HEK293 (cell line): ENCODE measurements at regions not wholly inside any gene's neighbourhood (a gene's known extent, or its start where the extent isn't known, plus 50 kb on each side); places are given as distances from the start of the nearest gene placed in this dataset.
"Not testable (repeated sequence)": the region's sequence is repeated elsewhere in the genome, so short reads cannot be mapped to it uniquely, and the experiment has no call there.

Source experiments
- CTCF ChIA-PET: fragments of 350-600 bp; formaldehyde crosslinking; extraction: SDS; loops from one replicate; lab custom pipeline; 2021; ENCODE audit warnings: antibody characterized with exemption; lab: Yijun Ruan, JAX
- POLR2A ChIA-PET: fragments of 300-600 bp; formaldehyde crosslinking; extraction: SDS; loops from one replicate; lab custom pipeline; 2020; ENCODE audit warnings: antibody characterized with exemption, inconsistent platforms; lab: Yijun Ruan, JAX
- H3K27ac ChIP-seq: fragments of 200-500 bp; sonication (Bioruptor generic); 2 replicates; pipeline ENCODE4 v1.5.1; 2014; ENCODE audit warnings: low read depth, low read length, control low read depth, inconsistent platforms; ENCODE audit errors: extremely low read depth
- H3K36me3 ChIP-seq, 2 experiments: fragments of 200-500 bp in 1 of 2; sonication (Bioruptor generic) in 1 of 2; 1 replicate in 1 of 2; 2 replicates in 1 of 2; pipeline ENCODE4 v1.5.1; 2014 to 2017; ENCODE audit warnings: inconsistent platforms in 2 of 2, low read length in 2 of 2; ENCODE audit not compliant: control insufficient read depth in 2 of 2, insufficient read depth in 1 of 2
- H3K4me1 ChIP-seq: fragments of 200-500 bp; sonication (Bioruptor generic); 2 replicates; pipeline ENCODE4 v1.5.1; 2014; ENCODE audit warnings: mild to moderate bottlenecking, low read length, inconsistent platforms; ENCODE audit not compliant: control insufficient read depth, insufficient read depth
- H3K4me3 ChIP-seq: 2 replicates; pipeline ENCODE4 v1.5.1; 2011; ENCODE audit warnings: low read depth, mild to moderate bottlenecking, control low read depth, low read length, moderate library complexity
- H3K9me3 ChIP-seq: fragments of 200-500 bp; sonication (Bioruptor generic); 2 replicates; pipeline ENCODE4 v1.5.1; 2014; ENCODE audit warnings: low read depth, low read length, inconsistent platforms; ENCODE audit not compliant: control insufficient read depth, insufficient read depth
- GLI4 ChIP-seq: fragments of 450-650 bp; formaldehyde crosslinking; IDR thresholded peaks from 2 replicates; pipeline ENCODE4 v1.5.1; 2016; ENCODE audit warnings: missing biosample characterization, missing genetic modification characterization
- KLF7 ChIP-seq: fragments of 450-650 bp; formaldehyde crosslinking; IDR thresholded peaks from 2 replicates; pipeline ENCODE4 v1.5.1; 2016; ENCODE audit warnings: missing biosample characterization, missing genetic modification characterization, borderline replicate concordance
- PATZ1 ChIP-seq: fragments of 450-650 bp; formaldehyde crosslinking; IDR thresholded peaks from 2 replicates; pipeline ENCODE4 v1.5.1; 2016; ENCODE audit warnings: missing biosample characterization, missing genetic modification characterization
- TRIM28 ChIP-seq: IDR thresholded peaks from 2 replicates; pipeline ENCODE4 v1.6.1; 2011; ENCODE audit warnings: low read length, control low read depth, borderline replicate concordance
- ZBTB1 ChIP-seq: fragments of 450-650 bp; formaldehyde crosslinking; IDR thresholded peaks from 2 replicates; pipeline ENCODE4 v1.5.1; 2016; ENCODE audit warnings: missing biosample characterization, missing genetic modification characterization
- ZBTB21 ChIP-seq: fragments of 450-650 bp; formaldehyde crosslinking; IDR thresholded peaks from 2 replicates; pipeline ENCODE4 v1.5.1; 2017; ENCODE audit warnings: missing biosample characterization, missing genetic modification characterization
- ZFP37 ChIP-seq: fragments of 450-650 bp; formaldehyde crosslinking; IDR thresholded peaks from 2 replicates; pipeline ENCODE4 v1.5.1; 2016; ENCODE audit warnings: missing biosample characterization, missing genetic modification characterization
- ZNF19 ChIP-seq: fragments of 450-650 bp; formaldehyde crosslinking; IDR thresholded peaks from 2 replicates; pipeline ENCODE4; 2016; ENCODE audit warnings: missing biosample characterization, missing genetic modification characterization, low read depth
- ZNF398 ChIP-seq: fragments of 450-650 bp; formaldehyde crosslinking; IDR thresholded peaks from 2 replicates; pipeline ENCODE4 v1.5.1; 2017; ENCODE audit warnings: missing biosample characterization, missing genetic modification characterization
- ZNF549 ChIP-seq: fragments of 450-650 bp; IDR thresholded peaks from 2 replicates; pipeline ENCODE4 v1.5.1; 2018; ENCODE audit warnings: missing biosample characterization, missing genetic modification characterization, mild to moderate bottlenecking, inconsistent platforms, moderate library complexity
- ZNF555 ChIP-seq: fragments of 450-650 bp; formaldehyde crosslinking; conservative IDR thresholded peaks from 2 replicates; pipeline ENCODE4 v1.5.1; 2017; ENCODE audit warnings: missing biosample characterization, mild to moderate bottlenecking, missing genetic modification characterization, inconsistent platforms
- ZNF654 ChIP-seq: fragments of 450-650 bp; formaldehyde crosslinking; IDR thresholded peaks from 2 replicates; pipeline ENCODE4 v1.5.1; 2016; ENCODE audit warnings: low read depth, missing biosample characterization, missing genetic modification characterization
- ZNF658 ChIP-seq: fragments of 450-650 bp; formaldehyde crosslinking; IDR thresholded peaks from 2 replicates; pipeline ENCODE4; 2016; ENCODE audit warnings: missing biosample characterization, missing genetic modification characterization
- ZSCAN18 ChIP-seq: fragments of 450-650 bp; formaldehyde crosslinking; IDR thresholded peaks from 2 replicates; pipeline ENCODE4 v1.5.1; 2016; ENCODE audit warnings: missing biosample characterization, missing genetic modification characterization
- TF ChIP-seq, protein P1 (sequence below): fragments of 450-650 bp; formaldehyde crosslinking; IDR thresholded peaks from 2 replicates; pipeline ENCODE4 v1.5.1; 2016; ENCODE audit warnings: missing biosample characterization, missing genetic modification characterization
- TF ChIP-seq, protein P2 (sequence below): fragments of 450-650 bp; formaldehyde crosslinking; IDR thresholded peaks from 2 replicates; pipeline ENCODE4 v1.5.1; 2017; ENCODE audit warnings: missing biosample characterization, missing genetic modification characterization

GRCh38 chr14:106396999-106397398, 870.6 kb downstream of the TMEM121 start:
- CTCF ChIA-PET, result interaction anchor here (0.7 to 1.7 kb wide), 4 partner anchors 14 to 23 kb away, joined by 3 to 8 read pairs (median 7); no protein-coding TSS in a partner anchor

DNA sequence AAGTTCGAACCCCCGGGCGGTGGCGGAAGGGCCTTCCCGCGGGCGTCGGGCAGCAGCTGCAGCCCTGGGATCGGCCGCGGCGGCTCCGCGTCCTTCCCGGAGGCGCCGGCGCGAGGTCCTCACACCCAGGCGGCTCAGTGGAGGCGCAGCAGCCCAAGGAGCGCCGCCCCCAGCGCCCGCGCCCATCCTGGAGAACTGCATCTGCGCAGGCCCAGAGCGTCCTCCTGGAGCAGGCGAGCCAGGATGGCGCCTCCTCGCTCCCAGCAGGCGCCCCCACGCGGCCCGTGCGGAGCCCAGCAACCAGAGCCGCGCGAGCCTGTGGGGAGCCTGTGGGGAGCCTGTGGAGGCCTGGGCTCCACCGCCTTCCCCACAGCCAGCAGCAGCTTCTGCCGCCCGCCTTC, 872.5 kb downstream of the TMEM121 start:
- H3K9me3 ChIP-seq, H3K4me3 ChIP-seq, H3K36me3 ChIP-seq, H3K4me1 ChIP-seq, H3K27ac ChIP-seq, CTCF ChIA-PET, POLR2A ChIA-PET: not testable (repeated sequence)

More at GRCh38 chr14:106396999-106397398, 870.6 kb downstream of the TMEM121 start:
- peaks cover 3% of the 10 kb centered on the region for H3K9me3 ChIP-seq
- POLR2A ChIA-PET, result no interaction called here
- no peak for TF ChIP-seq KLF7
- TF ChIP-seq ZNF398, result no peak
- no peak for TF ChIP-seq ZNF658 (tag by site-specific recombination)
- no peak for TF ChIP-seq TRIM28
- no peak for TF ChIP-seq ZBTB21 (tag by site-specific recombination)
- H3K4me3 ChIP-seq, result no peak overlapping the region
- H3K27ac ChIP-seq, result no peak overlapping the region
- no peaks in the 10 kb centered on the region for H3K4me1 ChIP-seq
- H3K36me3 ChIP-seq, result no peaks in the 10 kb centered on the region

GRCh38 chr14:106401316-106401715, 874.9 kb downstream of the TMEM121 start:
- POLR2A ChIA-PET, H3K9me3 ChIP-seq, H3K27ac ChIP-seq, H3K4me3 ChIP-seq, CTCF ChIA-PET, H3K4me1 ChIP-seq, H3K36me3 ChIP-seq: not testable (repeated sequence)

- CTCF ChIA-PET, result interaction anchor here (0.6 to 5.4 kb wide), 13 partner anchors 11 to 367 kb away, joined by 3 to 52 read pairs (median 4); no protein-coding TSS in a partner anchor
- H3K27ac ChIP-seq, POLR2A ChIA-PET: not testable (repeated sequence)
Measured at GRCh38 chr14:106410229-106410628, 883.8 kb downstream of the TMEM121 start.

DNA sequence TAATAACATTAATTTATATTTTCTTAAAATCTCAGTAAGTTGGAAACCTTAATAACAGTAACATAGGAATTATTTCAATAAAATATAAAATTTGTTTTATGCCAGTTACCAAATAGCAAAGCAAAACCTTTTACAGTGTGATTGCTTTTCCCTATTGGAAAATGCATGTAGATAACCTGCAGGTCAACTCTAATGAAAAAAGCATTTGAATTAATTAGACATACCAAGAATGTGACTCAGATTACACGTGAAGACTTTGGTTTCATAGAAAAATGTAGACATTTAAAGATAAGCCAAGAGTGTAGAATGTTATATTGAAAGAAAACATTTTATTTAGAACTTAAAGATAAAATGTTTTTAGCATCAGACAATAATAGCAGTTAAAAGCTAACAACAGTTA, 888.1 kb downstream of the TMEM121 start:
- Histone ChIP-seq H3K9me3 (peaks cover 5% of the 10 kb centered on the region), H3K4me1 (no peaks in the 10 kb centered on the region), H3K36me3 (no peaks in the 10 kb centered on the region), H3K27ac (no peak overlapping the region), H3K4me3 (no peak overlapping the region)
- POLR2A ChIA-PET, result no interaction called here
- TF ChIP-seq ZNF549 (tag by site-specific recombination), result no peak
- no peak for TF ChIP-seq ZSCAN18 (tag by site-specific recombination)
- TF ChIP-seq PATZ1 (tag by site-specific recombination), result no peak
- TF ChIP-seq, protein P1, sequence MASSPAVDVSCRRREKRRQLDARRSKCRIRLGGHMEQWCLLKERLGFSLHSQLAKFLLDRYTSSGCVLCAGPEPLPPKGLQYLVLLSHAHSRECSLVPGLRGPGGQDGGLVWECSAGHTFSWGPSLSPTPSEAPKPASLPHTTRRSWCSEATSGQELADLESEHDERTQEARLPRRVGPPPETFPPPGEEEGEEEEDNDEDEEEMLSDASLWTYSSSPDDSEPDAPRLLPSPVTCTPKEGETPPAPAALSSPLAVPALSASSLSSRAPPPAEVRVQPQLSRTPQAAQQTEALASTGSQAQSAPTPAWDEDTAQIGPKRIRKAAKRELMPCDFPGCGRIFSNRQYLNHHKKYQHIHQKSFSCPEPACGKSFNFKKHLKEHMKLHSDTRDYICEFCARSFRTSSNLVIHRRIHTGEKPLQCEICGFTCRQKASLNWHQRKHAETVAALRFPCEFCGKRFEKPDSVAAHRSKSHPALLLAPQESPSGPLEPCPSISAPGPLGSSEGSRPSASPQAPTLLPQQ (tag by site-specific recombination), result no peak
- no peak for TF ChIP-seq ZNF555 (tag by site-specific recombination)
- TF ChIP-seq ZFP37 (tag by site-specific recombination), result no peak
- TF ChIP-seq, protein P2, sequence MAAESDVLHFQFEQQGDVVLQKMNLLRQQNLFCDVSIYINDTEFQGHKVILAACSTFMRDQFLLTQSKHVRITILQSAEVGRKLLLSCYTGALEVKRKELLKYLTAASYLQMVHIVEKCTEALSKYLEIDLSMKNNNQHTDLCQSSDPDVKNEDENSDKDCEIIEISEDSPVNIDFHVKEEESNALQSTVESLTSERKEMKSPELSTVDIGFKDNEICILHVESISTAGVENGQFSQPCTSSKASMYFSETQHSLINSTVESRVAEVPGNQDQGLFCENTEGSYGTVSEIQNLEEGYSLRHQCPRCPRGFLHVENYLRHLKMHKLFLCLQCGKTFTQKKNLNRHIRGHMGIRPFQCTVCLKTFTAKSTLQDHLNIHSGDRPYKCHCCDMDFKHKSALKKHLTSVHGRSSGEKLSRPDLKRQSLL (tag by site-specific recombination), result no peak
- TF ChIP-seq ZNF19, result no peak
- no peak for TF ChIP-seq ZBTB1 (tag by site-specific recombination)
- no peak for TF ChIP-seq GLI4 (tag by site-specific recombination)
- CTCF ChIA-PET, result interaction anchor here (1.3 kb wide), 1 partner anchor 10 kb away, joined by 4 read pairs; no protein-coding TSS in a partner anchor

More at GRCh38 chr14:106410229-106410628, 883.8 kb downstream of the TMEM121 start:
- H3K9me3 ChIP-seq, result not testable (repeated sequence)
- peak; percentile 27 for TF ChIP-seq ZNF654
- TF ChIP-seq, all 188 proteins: peak for 1; not testable (repeated sequence) for 187
- H3K4me3 ChIP-seq, H3K36me3 ChIP-seq, H3K4me1 ChIP-seq: not testable (repeated sequence)
